ENCODE measurements at regions not wholly inside any gene's neighbourhood (a gene's known extent, or its start where the extent isn't known, plus 50 kb on each side); places are given as distances from the start of the nearest gene placed in this dataset.
"Not testable (repeated sequence)": the region's sequence is repeated elsewhere in the genome, so short reads cannot be mapped to it uniquely, and the experiment has no call there.

DNA sequence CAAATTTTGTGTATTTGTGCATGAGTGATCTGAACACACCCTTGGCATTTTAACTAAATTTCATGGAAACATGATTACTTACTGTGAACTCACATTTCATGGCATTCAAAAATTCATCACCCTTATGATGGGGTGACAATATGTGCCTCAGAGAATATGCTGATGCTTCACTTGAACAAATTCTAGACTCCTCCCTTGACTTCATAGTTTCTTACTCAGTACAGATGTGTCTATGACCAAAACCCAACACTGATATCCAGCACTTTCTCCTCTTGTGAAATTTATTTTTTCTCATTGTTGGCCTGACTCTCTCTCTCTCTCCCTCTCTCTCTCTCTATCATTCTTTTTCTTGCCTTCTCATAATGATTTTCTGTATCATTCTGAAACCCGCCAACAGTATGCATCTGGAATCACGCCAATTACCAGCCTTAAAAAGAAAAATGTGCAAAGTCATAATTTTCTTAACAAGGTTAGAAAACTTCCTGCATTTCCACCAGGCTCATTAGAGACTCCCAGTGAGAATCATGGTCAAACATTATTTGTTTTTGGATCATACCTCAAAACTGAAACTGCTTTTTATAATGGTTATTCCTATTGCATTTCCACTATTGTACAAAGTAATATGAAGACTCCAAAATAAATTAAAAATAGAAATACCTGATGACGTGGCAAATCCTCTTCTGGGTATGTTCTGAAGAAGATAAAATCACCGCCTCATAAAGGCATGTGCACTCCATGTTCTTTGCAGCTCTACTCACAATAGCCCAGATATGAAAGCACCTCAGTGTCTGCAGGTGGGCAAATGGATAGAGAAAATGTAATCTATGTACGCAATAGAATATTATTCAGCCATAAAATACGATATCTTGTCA lies 722.2 kb downstream of the TMEM121 start:
- no peak overlapping the region for H3K27ac Mint-ChIP-seq
- intact Hi-C loops (cut with micrococcal nuclease), result no loop called here

DNA sequence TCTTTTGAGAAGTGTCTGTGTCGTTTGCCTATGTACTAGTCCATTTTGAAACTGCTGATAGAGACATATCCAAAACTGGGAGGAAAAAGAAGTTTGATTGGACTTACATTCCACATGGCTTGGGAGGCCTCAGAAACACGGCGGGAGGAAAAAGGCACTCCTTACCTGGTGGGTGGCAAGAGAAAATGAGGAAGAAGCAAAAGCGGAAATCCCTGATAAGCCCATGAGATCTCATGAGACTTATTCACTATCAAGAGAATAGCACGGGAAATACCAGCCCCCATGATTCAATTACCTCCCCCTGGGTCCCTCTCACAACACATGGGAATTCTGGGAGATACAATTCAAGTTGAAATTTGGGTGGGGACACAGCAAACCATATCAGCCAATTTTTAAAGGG lies 727.6 kb downstream of the TMEM121 start:
- ATAC-seq (ENCODE audit: low read depth); DNase-seq; H3K9me3 Mint-ChIP-seq (ENCODE audit: insufficient read depth); H3K27me3 ChIP-seq (replicated peaks in 1 of 4; ENCODE audit: control extremely low read depth in 1 of 4, control insufficient read depth in 3 of 4, insufficient read depth in 4 of 4, low read length in 3 of 4); CTCF ChIA-PET; H3K9ac ChIP-seq (ENCODE audit: low read length); intact Hi-C loops (cut with micrococcal nuclease); H3K79me2 ChIP-seq (ENCODE audit: control insufficient read depth, insufficient read depth, low read length); H3K4me3 ChIP-seq (ENCODE audit: control extremely low read depth in 1 of 5, extremely low read depth in 1 of 5, insufficient read depth in 1 of 5, low read depth in 2 of 5, low read length in 4 of 5); H3K9me3 ChIP-seq (ENCODE audit: control extremely low read depth in 1 of 3, control insufficient read depth in 2 of 3, insufficient read depth in 1 of 3, low read length in 2 of 3); H3K4me1 Mint-ChIP-seq; H3K36me3 ChIP-seq (replicated peaks in 1 of 2; ENCODE audit: control extremely low read depth in 1 of 2, control insufficient read depth in 1 of 2, extremely low read depth in 1 of 2, insufficient read depth in 2 of 2, low read length in 1 of 2); H3K27ac ChIP-seq (ENCODE audit: low read length in 2 of 2); H3K4me3 Mint-ChIP-seq; H3K4me2 ChIP-seq (replicated peaks; ENCODE audit: low read depth, low read length, poor library complexity, severe bottlenecking); H3K27ac Mint-ChIP-seq; H4K20me1 ChIP-seq (ENCODE audit: control insufficient read depth, insufficient read depth, low read length, poor library complexity, severe bottlenecking); POLR2A ChIA-PET; H3K4me1 ChIP-seq (ENCODE audit: control insufficient read depth in 2 of 2, insufficient read depth in 2 of 2, low read length in 2 of 2); H2AFZ ChIP-seq (ENCODE audit: insufficient read depth, low read depth, low read length, poor library complexity, severe bottlenecking): not testable (repeated sequence)
- H3K27me3 Mint-ChIP-seq, result peaks cover 14% of the 10 kb centered on the region
- no CpG with 5 or more reads among the region's 5 CpGs for WGBS (ENCODE audit: insufficient coverage)

More for the DNA sequence above, 722.2 kb downstream of the TMEM121 start:
- POLR2A ChIA-PET, result no interaction called here
- H3K4me1 Mint-ChIP-seq, result peaks cover 3% of the 10 kb centered on the region
- TF ChIP-seq EZH2 (IDR thresholded peaks at IDR 0.05; ENCODE audit: borderline replicate concordance, insufficient read depth, low read depth, low read length, poor library complexity, severe bottlenecking), result no peak
- TF ChIP-seq, protein P1, sequence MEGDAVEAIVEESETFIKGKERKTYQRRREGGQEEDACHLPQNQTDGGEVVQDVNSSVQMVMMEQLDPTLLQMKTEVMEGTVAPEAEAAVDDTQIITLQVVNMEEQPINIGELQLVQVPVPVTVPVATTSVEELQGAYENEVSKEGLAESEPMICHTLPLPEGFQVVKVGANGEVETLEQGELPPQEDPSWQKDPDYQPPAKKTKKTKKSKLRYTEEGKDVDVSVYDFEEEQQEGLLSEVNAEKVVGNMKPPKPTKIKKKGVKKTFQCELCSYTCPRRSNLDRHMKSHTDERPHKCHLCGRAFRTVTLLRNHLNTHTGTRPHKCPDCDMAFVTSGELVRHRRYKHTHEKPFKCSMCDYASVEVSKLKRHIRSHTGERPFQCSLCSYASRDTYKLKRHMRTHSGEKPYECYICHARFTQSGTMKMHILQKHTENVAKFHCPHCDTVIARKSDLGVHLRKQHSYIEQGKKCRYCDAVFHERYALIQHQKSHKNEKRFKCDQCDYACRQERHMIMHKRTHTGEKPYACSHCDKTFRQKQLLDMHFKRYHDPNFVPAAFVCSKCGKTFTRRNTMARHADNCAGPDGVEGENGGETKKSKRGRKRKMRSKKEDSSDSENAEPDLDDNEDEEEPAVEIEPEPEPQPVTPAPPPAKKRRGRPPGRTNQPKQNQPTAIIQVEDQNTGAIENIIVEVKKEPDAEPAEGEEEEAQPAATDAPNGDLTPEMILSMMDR (IDR thresholded peaks at IDR 0.05), result no peak
- Histone ChIP-seq H3K9ac (ENCODE audit: low read length) (no peak overlapping the region), H3K4me3 (ENCODE audit: control extremely low read depth in 1 of 5, extremely low read depth in 1 of 5, insufficient read depth in 1 of 5, low read depth in 2 of 5, low read length in 4 of 5) (no peak overlapping the region), H3K36me3 (replicated peaks in 1 of 2; ENCODE audit: control extremely low read depth in 1 of 2, control insufficient read depth in 1 of 2, extremely low read depth in 1 of 2, insufficient read depth in 2 of 2, low read length in 1 of 2) (no peaks in the 10 kb centered on the region), H3K79me2 (ENCODE audit: control insufficient read depth, insufficient read depth, low read length) (no peaks in the 10 kb centered on the region), H2AFZ (ENCODE audit: insufficient read depth, low read depth, low read length, poor library complexity, severe bottlenecking) (no peak overlapping the region), H3K9me3 (ENCODE audit: control extremely low read depth in 1 of 3, control insufficient read depth in 2 of 3, insufficient read depth in 1 of 3, low read length in 2 of 3) (peaks cover 0 to 1% (median 0%) of the 10 kb centered on the region in 3 donors), H3K27ac (ENCODE audit: low read length in 2 of 2) (no peak overlapping the region), H3K4me2 (replicated peaks; ENCODE audit: low read depth, low read length, poor library complexity, severe bottlenecking) (no peak overlapping the region), H4K20me1 (ENCODE audit: control insufficient read depth, insufficient read depth, low read length, poor library complexity, severe bottlenecking) (no peaks in the 10 kb centered on the region), H3K4me1 (ENCODE audit: control insufficient read depth in 2 of 2, insufficient read depth in 2 of 2, low read length in 2 of 2) (no peaks in the 10 kb centered on the region), H3K27me3 (replicated peaks in 1 of 4; ENCODE audit: control extremely low read depth in 1 of 4, control insufficient read depth in 3 of 4, insufficient read depth in 4 of 4, low read length in 3 of 4) (peaks cover 0 to 4% (median 0%) of the 10 kb centered on the region in 4 experiments)
- WGBS (ENCODE audit: insufficient coverage), result no CpG with 5 or more reads among the region's 6 CpGs
- ATAC-seq (ENCODE audit: low read depth) (no peak), DNase-seq (no peak)
- CTCF ChIA-PET, result no interaction called here
- H3K4me3 Mint-ChIP-seq, result no peak overlapping the region
- H3K9me3 Mint-ChIP-seq (ENCODE audit: insufficient read depth), result no peaks in the 10 kb centered on the region
- H3K27me3 Mint-ChIP-seq, result peaks cover 26% of the 10 kb centered on the region
